GM18867 (cell line): ENCODE measurements at regions not wholly inside any gene's neighbourhood (a gene's known extent, or its start where the extent isn't known, plus 50 kb on each side); places are given as distances from the start of the nearest gene placed in this dataset.

ENCODE experiments used
- ATAC-seq: cut with Tn5 transposase; IDR thresholded peaks from one replicate; pipeline ENCODE4 v1.9.1; 2021; ENCODE audit warnings: mild to moderate bottlenecking, moderate library complexity; ENCODE audit not compliant: unreplicated experiment

DNA sequence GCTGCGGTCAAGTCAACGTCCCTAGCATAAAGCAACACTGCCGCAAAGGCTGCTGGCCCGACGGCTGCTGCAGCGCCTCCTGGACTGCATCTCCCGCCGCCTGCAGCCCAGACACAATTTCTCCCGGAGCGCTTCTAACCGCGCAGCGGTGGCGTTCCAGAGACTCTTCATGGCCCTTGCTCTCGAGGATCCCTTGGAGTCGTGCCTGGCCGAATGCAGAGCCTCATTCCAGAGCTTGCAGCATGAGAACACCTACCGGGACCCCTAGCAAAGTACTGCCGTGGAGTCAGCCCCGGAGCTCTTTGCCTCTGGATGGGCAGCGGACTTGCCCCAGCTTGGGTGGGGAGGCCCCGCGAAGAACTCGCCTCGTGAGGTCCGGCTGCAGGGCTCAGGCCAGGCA lies 79.7 kb upstream of the ZNF32 start:
- no peak for ATAC-seq

DNA sequence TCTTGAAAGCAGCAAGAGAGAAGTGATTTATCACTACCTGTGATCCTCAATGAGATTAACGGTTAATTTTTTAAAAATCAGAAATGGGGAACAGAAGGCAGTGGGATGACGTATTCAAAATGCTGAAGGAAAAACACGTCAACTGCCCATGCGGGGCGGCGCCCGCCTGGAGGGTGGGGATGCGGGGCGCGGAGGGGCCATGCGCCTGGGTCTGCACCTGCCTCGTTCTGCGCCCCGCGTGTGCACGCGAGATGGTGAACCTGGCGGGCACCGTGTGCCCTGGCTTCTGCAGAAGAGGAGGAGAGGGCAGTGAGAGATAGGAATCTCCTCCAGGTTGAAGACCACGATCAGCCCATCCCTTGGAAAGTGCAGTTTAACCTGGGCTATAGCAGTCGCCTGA lies 79.3 kb upstream of the ZNF32 start:
- no peak for ATAC-seq

- ATAC-seq, result no peak
Observed at GRCh38 chr10:43715334-43715733, 66.7 kb upstream of the ZNF32 start.

DNA sequence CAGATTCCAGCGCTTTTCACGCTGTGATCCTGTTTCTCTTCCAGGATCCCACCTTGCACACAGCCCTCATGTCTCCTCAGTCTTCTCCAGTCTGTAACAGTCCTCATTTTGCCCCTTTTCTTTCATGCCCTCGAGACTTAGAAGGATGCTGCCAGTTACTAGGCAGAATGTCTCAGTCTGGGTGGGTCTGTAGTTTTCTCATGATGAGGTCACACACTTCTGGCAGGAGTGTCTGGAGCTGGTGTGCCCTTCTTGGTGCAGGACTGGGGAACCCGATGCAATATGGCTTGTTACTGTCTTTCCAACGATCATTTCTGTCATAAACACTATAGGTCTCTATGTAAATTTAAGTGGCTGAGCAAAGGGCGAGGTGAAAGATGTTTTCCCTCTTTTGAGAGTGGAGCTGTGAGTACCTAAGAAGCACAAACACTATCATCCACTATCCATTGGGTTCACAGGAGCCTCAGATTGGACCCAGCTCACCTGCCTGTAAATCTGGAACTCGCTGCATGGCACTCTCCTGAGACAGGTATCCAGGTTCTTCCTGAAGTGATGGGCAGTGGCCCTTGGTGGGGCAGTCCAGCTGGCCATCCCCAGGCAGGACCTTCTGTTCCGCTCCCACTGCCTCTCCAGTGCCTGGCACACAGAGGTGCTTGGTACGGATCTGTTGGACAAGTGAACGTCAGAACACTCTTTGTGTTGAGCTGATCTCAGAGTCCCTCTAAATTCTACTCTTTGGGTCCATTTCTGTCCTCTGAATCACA lies 64.3 kb upstream of the ZNF32 start:
- ATAC-seq, result no peak

GRCh38 chr10:43710772-43711471 lies 62.2 kb upstream of the ZNF32 start:
- no peak for ATAC-seq

DNA sequence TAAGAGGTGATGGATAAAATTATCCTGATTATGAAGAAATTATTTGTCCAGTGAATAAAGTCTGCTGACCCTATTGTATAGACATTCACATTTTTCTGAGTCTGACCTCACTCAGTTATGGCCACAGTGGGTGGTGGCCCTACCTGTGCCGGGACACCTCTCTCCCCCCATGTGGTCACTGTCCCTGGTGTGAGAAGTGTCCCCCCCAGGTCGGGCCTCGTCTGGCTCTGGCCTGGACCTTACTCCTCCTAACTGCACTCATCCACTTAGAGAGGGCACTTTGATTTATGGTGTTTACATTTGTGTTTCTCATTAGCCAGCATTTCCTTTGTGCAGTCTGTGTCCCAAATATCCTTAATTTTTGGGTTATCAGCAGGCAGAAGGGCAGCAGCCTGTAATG lies 59.6 kb upstream of the ZNF32 start:
- ATAC-seq, result no peak

DNA sequence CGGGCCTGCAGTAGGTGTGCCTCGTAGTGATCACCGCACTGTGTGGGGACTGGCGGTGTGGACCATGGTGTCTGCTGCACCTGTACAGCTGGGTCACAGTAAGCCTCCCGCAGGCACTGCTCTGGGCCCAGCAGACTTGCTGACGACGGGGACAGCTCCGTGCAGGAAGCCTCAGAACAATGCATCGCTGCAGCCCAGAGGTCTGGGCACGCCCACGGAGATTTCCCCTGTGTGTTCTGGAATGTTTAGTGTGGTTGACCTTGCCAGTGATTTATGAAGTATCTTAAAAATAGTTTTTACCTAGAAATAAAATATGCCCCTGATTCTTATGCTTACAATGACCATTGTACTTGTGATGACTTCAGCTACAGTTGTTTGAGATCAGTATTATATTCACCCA lies 59.1 kb upstream of the ZNF32 start:
- ATAC-seq, result no peak

DNA sequence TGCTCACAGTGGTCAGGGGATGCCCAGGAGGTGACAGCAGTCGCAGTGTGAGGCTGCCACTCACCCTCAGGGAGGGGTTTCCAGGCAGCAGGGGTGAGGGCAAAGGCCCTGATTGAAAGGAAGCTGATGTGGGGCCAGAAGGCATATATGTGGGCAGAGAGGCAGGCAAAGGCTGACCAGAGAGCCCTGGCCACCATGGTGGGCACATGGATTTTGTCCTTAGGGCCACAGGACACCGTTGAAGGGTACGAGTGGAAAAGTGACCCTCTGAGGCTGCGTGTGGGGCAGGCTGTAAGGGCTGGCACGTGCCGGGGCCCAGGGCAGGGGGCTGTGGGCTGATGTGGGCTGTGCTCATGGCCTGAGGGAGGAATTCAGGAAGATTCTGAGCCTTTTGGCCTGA lies 57.5 kb upstream of the ZNF32 start:
- no peak for ATAC-seq

DNA sequence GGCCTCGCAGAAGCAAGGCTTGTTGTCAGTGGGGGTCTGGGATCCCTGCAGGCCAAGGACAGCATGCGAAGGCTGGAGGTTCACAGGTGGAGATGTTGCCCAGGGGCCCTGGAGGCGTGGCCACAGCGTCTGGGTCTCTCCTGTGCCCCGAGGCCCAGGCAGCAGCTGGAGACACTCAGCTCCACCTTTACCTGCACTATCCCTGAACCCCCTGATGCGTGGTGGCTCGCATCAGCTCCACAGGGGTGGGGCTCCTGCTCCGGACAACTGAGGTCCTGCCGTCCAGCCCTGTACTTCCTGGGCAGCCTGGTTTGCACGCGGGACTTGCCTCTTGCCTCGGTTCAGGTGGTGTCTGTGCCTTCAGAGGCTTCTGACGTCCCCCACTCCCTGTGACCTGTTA lies 54.6 kb upstream of the ZNF32 start:
- no peak for ATAC-seq

DNA sequence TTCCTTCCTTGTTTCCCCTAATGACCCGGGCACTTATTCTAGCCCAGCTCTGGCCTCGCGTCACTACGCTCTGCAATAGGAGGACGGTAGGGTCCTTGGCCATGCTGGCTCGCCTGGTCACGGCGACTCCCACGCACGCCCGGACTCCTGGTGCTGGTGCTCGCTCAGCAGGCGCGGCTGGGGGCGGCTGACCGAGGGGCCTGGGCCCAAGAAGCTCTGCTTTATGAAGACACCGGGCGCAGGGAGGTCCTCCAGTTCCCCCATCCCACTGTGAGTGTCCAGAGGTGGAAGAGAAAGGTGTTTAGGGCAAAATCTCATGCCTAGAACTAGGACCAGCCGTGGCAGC lies 54.2 kb upstream of the ZNF32 start:
- ATAC-seq, result no peak

DNA sequence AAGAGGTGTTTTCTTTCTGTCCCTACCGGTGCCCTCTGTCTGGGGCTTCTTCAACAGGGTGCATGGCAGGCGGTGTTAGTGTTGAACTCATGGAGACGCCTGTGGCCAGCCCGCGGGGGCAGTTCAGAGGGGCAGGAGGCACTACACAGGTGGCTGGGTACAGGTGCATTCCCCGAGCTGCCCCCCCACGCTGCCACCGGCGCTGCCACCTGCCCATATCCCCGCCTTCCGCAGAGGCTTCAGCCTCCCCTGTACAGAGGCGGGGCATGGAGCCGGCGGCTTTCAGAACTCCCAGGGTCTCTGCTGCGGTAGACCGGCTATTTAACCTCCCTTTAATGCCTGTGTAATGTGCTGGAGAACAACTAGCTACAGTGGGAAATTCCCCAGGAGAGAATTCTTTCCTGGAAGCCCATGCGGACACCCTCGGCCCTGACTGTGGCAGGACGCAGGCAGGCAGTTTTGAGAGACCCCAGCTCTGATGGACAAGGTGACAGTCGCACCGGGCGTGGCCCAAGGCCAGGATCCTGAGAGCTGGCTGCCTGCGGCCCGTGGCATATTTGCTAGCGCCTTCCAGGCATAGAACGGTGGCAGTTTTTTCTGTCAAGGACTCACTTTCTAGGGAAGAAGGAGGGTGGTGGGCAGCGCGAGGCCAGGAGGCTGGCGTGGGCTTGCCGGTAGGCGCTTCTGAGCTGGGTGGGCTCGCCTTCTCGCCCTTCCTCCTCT lies 53.7 kb upstream of the ZNF32 start:
- no peak for ATAC-seq

DNA sequence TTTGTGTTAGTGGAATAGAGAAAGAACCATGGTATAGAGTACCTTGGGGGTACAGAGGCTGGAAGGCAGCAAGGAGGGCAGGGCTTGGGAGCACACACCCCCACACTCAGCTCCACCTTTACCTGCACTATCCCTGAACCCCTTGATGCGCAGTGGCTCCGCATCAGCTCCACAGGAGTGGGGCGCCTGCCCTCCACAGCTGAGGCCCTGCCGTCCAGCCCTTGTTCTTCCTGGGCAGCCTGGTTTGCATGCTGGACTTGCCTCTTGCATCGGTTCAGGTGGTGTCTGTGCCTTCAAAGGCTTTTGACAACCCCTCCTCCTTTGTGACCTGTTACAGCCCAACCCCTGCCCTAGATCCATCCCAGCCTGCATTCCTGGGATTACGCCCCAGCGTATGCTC lies 52.6 kb upstream of the ZNF32 start:
- ATAC-seq, result no peak

DNA sequence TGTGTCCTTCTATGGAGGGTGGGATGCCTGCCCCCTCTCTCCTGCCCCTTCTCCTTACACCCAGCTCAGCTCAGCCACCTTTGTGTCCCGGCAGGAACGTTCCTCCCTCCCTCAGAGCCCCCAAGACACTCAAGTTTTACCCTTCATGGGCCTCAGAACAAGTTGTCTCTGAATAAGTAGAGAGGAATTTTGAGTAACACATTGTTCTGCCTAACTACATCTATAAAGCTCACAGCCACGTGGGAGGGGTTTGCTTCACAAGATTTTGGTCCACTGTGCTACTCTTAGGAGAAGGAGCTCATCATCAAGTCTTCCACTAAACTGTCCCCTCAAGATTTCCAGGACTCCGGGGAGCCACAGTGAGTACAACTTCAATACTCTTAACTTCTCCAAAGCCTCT lies 51.6 kb upstream of the ZNF32 start:
- no peak for ATAC-seq

- no peak for ATAC-seq
Observed at GRCh38 chr10:43699516-43699915, 50.8 kb upstream of the ZNF32 start.
